ENCODE measurements at regions not wholly inside any gene's neighbourhood (a gene's known extent, or its start where the extent isn't known, plus 50 kb on each side); places are given as distances from the start of the nearest gene placed in this dataset.
A peak's percentile ranks its signal among the peaks of the same experiment; 100 is the strongest.
"Not testable (repeated sequence)": the region's sequence is repeated elsewhere in the genome, so short reads cannot be mapped to it uniquely, and the experiment has no call there.

DNA sequence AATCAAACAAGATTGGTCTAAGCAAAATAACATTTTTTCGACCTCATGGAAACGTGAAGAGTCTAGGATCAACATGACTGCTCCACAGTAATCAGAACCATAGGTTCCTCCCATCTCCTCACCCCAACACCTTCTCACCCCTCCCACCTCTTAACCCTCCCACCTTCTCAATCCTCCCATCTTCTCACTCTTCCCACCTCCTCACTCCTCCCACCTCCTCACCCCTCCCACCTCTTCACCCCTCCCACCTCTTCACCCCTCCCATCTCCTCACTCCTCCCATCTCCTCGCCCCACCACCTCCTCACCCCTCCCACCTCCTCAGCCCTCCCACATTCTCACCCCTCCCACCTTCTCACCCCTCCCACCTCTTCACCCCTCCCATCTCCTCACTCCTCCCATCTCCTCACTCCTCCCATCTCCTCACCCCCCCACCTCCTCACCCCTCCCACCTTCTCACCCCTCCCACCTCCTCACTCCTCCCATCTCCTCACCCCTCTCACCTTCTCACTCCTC, 567.4 kb downstream of the C6orf118 start:
- H3K4me3 ChIP-seq (replicated peaks; ENCODE audit: low read depth, low read length) = no peak overlapping the region
- TF ChIP-seq, protein P1, sequence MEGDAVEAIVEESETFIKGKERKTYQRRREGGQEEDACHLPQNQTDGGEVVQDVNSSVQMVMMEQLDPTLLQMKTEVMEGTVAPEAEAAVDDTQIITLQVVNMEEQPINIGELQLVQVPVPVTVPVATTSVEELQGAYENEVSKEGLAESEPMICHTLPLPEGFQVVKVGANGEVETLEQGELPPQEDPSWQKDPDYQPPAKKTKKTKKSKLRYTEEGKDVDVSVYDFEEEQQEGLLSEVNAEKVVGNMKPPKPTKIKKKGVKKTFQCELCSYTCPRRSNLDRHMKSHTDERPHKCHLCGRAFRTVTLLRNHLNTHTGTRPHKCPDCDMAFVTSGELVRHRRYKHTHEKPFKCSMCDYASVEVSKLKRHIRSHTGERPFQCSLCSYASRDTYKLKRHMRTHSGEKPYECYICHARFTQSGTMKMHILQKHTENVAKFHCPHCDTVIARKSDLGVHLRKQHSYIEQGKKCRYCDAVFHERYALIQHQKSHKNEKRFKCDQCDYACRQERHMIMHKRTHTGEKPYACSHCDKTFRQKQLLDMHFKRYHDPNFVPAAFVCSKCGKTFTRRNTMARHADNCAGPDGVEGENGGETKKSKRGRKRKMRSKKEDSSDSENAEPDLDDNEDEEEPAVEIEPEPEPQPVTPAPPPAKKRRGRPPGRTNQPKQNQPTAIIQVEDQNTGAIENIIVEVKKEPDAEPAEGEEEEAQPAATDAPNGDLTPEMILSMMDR (IDR thresholded peaks at IDR 0.05; ENCODE audit: low read length, missing control alignments) = no peak
- no peak for DNase-seq (ENCODE audit: low read depth)

- not testable (repeated sequence) for DNase-seq (ENCODE audit: low read depth); H3K4me3 ChIP-seq (replicated peaks; ENCODE audit: low read depth, low read length)
Observed at GRCh38 chr6:164736090-164736489, 573.3 kb downstream of the C6orf118 start.

GRCh38 chr6:164731539-164731938, 577.9 kb downstream of the C6orf118 start:
- TF ChIP-seq, protein P1 (IDR thresholded peaks at IDR 0.05; ENCODE audit: low read length, missing control alignments) = no peak
- H3K4me3 ChIP-seq (replicated peaks; ENCODE audit: low read depth, low read length) = no peak overlapping the region
- no peak for DNase-seq (ENCODE audit: low read depth)

DNA sequence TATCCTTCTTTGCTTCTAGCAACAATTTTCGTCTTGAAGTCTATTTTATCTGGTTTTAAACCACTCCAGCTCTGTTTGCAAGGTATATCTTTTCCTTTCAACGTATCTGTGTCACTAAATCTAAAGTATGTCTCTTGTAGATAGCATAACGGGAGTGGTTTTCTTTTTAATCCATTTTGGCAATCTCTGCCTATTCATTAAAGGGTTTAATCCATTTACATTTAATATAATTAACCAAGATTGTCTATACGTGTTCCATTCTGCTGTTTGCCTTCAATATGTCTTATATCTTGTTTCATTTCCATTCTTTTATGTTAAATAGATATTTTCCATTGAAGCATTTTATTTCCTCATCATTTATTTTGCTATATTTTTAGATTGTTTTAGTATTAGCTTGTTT, 587.9 kb downstream of the C6orf118 start:
- TF ChIP-seq, protein P1 (IDR thresholded peaks at IDR 0.05; ENCODE audit: low read length, missing control alignments) = no peak
- no peak overlapping the region for H3K4me3 ChIP-seq (replicated peaks; ENCODE audit: low read depth, low read length)
- DNase-seq (ENCODE audit: low read depth) = no peak

DNA sequence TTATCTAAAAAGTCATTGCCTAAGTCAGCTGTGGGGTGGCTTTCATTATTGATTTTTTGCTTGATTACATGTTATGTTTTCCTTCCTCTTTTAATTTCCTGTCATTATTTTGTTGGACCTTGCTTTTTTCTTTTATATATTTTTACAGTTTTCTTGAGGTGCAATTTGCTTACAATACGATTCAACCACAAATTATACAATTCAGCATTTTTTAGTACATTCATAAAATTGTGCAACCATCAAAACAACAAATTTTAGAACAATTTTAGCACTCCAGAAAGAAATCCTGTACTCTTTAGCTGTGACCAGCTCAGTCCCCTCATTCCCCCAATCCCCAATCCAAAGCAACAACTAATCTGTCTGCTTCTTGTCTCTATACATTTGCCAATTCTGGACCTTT, 608.9 kb downstream of the C6orf118 start:
- TF ChIP-seq, protein P1 (IDR thresholded peaks at IDR 0.05; ENCODE audit: low read length, missing control alignments) = no peak
- DNase-seq (ENCODE audit: low read depth) = no peak
- no peak overlapping the region for H3K4me3 ChIP-seq (replicated peaks; ENCODE audit: low read depth, low read length)

DNA sequence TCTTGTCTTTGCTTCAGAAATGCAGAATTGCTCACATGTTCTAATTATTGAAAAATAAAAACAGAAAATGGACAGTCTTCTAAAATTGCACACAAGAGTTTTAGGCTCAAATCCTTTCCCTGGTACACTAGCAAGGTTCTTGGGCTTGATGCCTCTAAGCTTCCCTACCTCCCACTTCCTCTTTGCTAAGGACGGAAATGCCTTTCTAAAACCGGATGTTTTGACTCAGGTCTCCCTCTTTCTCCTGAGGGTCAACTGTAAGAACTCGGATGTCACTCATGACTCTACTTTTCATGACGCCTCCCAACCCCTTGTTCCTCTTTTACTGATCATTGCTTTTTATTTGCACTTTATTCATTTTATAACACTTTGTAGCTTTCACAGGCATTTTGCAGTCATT, 613.5 kb downstream of the C6orf118 start:
- TF ChIP-seq, protein P1 (IDR thresholded peaks at IDR 0.05; ENCODE audit: low read length, missing control alignments) = no peak
- peak; percentile 17 for DNase-seq (ENCODE audit: low read depth)
- no peak overlapping the region for H3K4me3 ChIP-seq (replicated peaks; ENCODE audit: low read depth, low read length)

DNA sequence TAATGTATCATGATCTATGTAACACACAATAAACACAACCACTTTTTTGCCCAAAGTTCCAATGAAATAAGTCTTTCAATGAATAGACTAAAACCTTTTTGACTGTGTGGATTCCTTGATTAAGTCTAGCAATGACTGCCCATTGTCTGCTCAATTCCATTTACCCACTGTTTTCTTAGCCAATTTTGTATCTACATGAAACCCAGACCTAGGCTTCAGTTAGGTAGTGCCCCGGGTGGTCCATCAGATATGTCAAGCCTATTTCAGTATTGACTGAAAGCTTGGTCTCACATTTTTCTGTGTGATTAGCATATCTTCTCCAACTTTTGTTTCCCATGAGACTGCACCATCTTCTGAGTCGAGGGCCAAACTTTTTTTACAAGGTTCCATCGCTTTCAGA, 615.0 kb downstream of the C6orf118 start:
- TF ChIP-seq, protein P1 (IDR thresholded peaks at IDR 0.05; ENCODE audit: low read length, missing control alignments) = no peak
- no peak for DNase-seq (ENCODE audit: low read depth)
- no peak overlapping the region for H3K4me3 ChIP-seq (replicated peaks; ENCODE audit: low read depth, low read length)
